Progenitor cell of endocrine pancreas (in vitro differentiated cells): ENCODE measurements at regions not wholly inside any gene's neighbourhood (a gene's known extent, or its start where the extent isn't known, plus 50 kb on each side); places are given as distances from the start of the nearest gene placed in this dataset.

Experiments
- DNase-seq: peaks from one replicate; pipeline ENCODE4 v3.0.0; 2021; ENCODE audit warnings: low spot score; ENCODE audit not compliant: unreplicated experiment
- H3K27ac Mint-ChIP-seq: 2 replicates; pipeline ENCODE4 v1.8.0; 2021; ENCODE audit warnings: mild to moderate bottlenecking, moderate library complexity, mixed read lengths
- H3K27me3 Mint-ChIP-seq: 2 replicates; pipeline ENCODE4 v1.8.0; 2021; ENCODE audit warnings: mixed read lengths
- H3K36me3 Mint-ChIP-seq: 2 replicates; pipeline ENCODE4 v1.8.0; 2022; ENCODE audit warnings: mixed read lengths; ENCODE audit not compliant: insufficient read depth
- H3K4me1 Mint-ChIP-seq: 2 replicates; pipeline ENCODE4 v1.8.0; 2021; ENCODE audit warnings: low read depth, mixed read lengths
- H3K4me3 Mint-ChIP-seq: 2 replicates; pipeline ENCODE4 v1.8.0; 2021; ENCODE audit warnings: low read depth, mild to moderate bottlenecking, moderate library complexity, mixed read lengths
- H3K9me3 Mint-ChIP-seq: 2 replicates; pipeline ENCODE4 v1.8.0; 2021; ENCODE audit warnings: low read depth, mixed read lengths
- TF ChIP-seq, protein P1 (sequence below): fragments of 200-600 bp; sonication (generic); IDR thresholded peaks from one replicate; pipeline ENCODE4 v1.5.0; 2021; ENCODE audit warnings: antibody characterized with exemption, mild to moderate bottlenecking; ENCODE audit not compliant: unreplicated experiment

DNA sequence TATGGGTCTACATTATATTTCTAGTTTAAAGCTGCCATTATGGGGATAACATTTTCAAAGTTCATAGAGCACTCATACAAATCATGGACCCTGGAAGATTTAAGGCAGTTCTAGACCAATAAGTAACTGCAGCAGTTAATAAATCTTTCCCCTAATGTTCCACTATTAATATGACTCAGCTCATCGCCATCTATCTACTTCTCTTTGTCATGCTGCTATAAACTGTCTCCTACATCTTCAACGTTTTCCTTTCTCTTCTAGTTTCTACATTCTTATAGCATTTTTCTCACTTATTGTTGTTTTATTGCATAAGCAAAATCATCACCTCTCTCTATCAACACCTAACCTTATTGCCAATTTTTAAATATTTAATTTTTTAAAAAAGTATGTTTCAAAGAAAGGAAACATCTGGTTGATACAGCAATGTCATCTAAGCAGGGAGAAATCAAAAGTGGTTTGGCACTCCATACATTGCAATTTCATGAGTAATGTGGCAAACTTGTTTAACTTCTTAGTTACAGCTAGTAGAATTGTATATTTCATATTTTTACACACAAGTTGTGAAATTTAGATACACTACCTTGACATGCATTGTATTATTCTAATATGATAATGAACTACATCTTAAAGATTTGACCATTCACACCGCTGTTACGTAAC lies 1500.4 kb upstream of the MIR17HG start:
- Mint-ChIP-seq H3K36me3 (no peaks in the 10 kb centered on the region), H3K27me3 (no peaks in the 10 kb centered on the region), H3K9me3 (no peaks in the 10 kb centered on the region), H3K4me3 (no peak overlapping the region), H3K27ac (no peak overlapping the region), H3K4me1 (no peaks in the 10 kb centered on the region)
- TF ChIP-seq, protein P1, sequence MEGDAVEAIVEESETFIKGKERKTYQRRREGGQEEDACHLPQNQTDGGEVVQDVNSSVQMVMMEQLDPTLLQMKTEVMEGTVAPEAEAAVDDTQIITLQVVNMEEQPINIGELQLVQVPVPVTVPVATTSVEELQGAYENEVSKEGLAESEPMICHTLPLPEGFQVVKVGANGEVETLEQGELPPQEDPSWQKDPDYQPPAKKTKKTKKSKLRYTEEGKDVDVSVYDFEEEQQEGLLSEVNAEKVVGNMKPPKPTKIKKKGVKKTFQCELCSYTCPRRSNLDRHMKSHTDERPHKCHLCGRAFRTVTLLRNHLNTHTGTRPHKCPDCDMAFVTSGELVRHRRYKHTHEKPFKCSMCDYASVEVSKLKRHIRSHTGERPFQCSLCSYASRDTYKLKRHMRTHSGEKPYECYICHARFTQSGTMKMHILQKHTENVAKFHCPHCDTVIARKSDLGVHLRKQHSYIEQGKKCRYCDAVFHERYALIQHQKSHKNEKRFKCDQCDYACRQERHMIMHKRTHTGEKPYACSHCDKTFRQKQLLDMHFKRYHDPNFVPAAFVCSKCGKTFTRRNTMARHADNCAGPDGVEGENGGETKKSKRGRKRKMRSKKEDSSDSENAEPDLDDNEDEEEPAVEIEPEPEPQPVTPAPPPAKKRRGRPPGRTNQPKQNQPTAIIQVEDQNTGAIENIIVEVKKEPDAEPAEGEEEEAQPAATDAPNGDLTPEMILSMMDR = no peak
- DNase-seq = no peak

DNA sequence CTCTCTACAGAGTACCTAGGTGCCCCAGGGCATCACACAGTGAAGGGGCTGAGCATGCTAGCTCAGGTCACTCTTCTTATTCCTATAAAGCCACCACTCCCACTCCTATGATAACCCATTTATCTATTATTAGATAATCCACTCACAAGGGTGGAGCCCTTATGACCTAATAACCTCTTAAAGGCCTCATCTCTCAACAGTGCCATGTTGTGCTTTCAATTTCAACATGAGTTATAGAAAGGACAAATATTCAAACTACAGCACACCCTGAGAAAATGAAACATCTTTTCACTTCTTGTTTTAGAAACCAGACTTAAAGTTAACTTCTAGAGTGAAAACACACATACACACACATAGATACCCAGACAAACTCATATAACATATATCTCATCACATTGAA lies 1494.9 kb upstream of the MIR17HG start:
- peaks cover 15% of the 10 kb centered on the region for H3K4me1 Mint-ChIP-seq
- H3K4me3 Mint-ChIP-seq = no peak overlapping the region
- no peak for DNase-seq
- no peaks in the 10 kb centered on the region for H3K36me3 Mint-ChIP-seq
- H3K27ac Mint-ChIP-seq = no peak overlapping the region
- no peaks in the 10 kb centered on the region for H3K27me3 Mint-ChIP-seq
- TF ChIP-seq, protein P1 = no peak
- H3K9me3 Mint-ChIP-seq = no peaks in the 10 kb centered on the region

DNA sequence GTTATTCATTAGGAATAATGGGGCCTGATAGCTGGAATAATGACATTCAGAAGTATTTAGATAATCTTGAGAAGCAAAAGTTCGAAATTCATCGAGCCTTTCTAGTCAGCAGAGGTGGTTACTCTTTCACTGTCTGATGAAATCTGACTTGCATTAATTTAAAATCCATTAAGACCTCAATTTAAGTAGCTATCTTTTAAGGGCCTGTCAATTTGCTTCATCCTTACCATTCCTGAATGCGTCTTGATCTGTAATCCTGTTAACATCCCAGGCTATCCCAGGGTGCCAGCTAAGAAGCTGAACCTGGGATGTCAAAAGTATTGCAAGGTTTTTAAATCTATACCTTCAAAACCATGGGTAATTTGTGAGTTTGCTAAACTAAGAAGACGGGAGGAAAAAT lies 1491.0 kb upstream of the MIR17HG start:
- TF ChIP-seq, protein P1 = no peak
- no peaks in the 10 kb centered on the region for H3K9me3 Mint-ChIP-seq
- no peaks in the 10 kb centered on the region for H3K27me3 Mint-ChIP-seq
- H3K4me1 Mint-ChIP-seq = peaks cover 18% of the 10 kb centered on the region
- no peak overlapping the region for H3K4me3 Mint-ChIP-seq
- no peak for DNase-seq
- no peaks in the 10 kb centered on the region for H3K36me3 Mint-ChIP-seq
- no peak overlapping the region for H3K27ac Mint-ChIP-seq

DNA sequence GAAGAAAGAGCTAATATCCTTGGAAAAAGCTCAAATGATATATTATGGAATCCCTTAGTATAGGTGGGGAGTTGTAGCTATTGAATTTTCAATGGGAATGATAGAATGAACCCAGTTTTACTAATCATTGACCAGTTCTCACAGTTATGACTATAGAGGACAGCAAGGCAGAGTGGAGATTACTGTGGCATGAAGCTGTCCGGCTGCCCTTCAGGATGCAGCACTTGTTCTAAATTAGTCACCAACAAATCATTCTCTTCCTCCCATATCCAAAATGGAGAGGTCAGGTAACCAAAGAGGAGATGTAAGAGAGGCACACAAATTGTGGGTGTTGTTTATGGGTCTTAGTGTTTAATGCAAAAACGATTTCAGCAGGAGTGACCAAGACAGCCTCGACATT lies 1490.0 kb upstream of the MIR17HG start:
- no peaks in the 10 kb centered on the region for H3K9me3 Mint-ChIP-seq
- H3K4me3 Mint-ChIP-seq = no peak overlapping the region
- peaks cover 18% of the 10 kb centered on the region for H3K4me1 Mint-ChIP-seq
- no peak overlapping the region for H3K27ac Mint-ChIP-seq
- no peaks in the 10 kb centered on the region for H3K36me3 Mint-ChIP-seq
- no peak for DNase-seq
- TF ChIP-seq, protein P1 = no peak
- no peaks in the 10 kb centered on the region for H3K27me3 Mint-ChIP-seq

DNA sequence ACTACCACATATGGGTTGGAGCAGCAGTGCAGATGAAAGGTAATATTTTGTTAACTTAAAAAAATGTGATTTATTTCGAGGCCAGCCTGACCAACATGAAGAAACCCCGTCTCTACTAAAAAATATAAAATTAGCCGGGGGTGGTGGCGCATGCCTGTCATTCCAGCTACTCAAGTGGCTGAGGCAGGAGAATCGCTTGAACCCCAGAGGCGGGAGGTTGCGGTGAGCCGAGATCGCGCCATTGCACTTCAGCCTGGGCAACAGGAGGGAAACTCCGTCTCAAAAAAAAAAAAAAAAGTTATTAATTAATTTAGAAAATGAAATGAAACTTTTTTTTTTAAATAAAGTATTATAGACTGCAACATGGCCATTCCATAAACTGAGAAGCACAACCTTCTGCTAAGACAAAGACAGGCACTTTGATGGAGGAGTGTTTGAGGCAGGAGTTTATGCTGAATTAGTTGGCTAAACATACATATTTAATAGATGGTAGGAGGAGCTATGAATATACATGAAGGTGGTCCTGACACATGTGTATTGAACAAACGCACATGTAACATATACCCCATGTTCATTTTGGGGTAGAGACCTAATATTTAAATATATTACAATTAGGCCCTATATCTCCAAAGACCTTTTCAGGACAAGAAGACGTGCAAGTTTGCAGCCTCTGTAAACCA lies 1485.3 kb upstream of the MIR17HG start:
- no peak for DNase-seq
- no peak overlapping the region for H3K4me3 Mint-ChIP-seq
- H3K4me1 Mint-ChIP-seq = peaks cover 4% of the 10 kb centered on the region
- H3K9me3 Mint-ChIP-seq = peaks cover under 1% of the 10 kb centered on the region
- TF ChIP-seq, protein P1 = no peak
- H3K36me3 Mint-ChIP-seq = no peaks in the 10 kb centered on the region
- no peak overlapping the region for H3K27ac Mint-ChIP-seq
- no peaks in the 10 kb centered on the region for H3K27me3 Mint-ChIP-seq
